CD4-positive, alpha-beta T cell treated with Interleukin-1 beta for 1 hour (primary cell): ENCODE measurements at regions not wholly inside any gene's neighbourhood (a gene's known extent, or its start where the extent isn't known, plus 50 kb on each side); places are given as distances from the start of the nearest gene placed in this dataset.

Experiments used
- DNase-seq, 2 donors: peaks; one replicate each; pipeline ENCODE4 v3.0.0-alpha.2; 2020 to 2022

DNA sequence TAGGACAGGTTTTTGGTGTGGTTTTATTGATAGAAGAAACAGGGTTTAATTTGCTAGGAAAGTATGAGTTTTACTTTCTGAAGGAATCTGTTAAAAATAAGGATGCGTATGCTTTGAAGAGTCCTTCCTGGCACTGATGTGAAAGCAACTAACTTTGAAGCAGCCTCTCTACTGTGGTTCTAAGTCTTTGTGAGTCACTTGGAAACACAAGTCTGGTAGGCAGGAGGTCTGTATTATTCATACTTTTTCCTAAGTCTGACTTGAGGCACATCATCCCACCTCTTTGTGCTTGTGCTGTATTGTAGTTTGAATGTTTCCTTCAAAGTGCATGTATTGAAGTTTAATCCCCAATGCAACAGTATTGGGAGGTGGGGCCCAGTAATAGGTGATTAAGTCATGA is 129.0 kb downstream of the TAF11L14 start:
- DNase-seq: no peak

DNA sequence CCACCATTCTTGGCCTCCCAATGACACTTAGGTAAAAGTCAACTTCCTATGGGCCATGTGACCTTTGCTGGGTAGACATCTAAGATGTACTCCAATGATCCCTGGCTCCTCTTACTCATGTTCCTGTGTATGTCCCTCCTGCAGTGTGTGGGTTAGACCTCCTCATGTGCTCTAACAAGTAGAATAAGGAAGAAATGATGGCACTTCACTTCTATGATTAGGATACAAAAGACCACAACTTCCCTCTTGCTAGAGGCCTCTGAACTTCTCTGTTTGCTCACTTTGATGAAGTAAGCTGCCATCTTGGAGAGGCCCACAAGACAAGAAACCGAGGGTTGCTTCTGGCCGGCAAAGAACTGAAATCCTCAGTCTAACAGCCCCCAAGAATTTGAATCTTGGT is 131.8 kb downstream of the TAF11L14 start:
- DNase-seq: no peak

- DNase-seq: no peak
Measured at GRCh38 chr5:17769277-17769676, 135.0 kb downstream of the TAF11L14 start.

- DNase-seq: no peak
Measured at GRCh38 chr5:17772232-17772631, 138.0 kb downstream of the TAF11L14 start.

- DNase-seq: no peak
Measured at GRCh38 chr5:17785774-17786173, 151.5 kb downstream of the TAF11L14 start.

- DNase-seq: no peak
Measured at GRCh38 chr5:17788351-17788750, 154.1 kb downstream of the TAF11L14 start.

DNA sequence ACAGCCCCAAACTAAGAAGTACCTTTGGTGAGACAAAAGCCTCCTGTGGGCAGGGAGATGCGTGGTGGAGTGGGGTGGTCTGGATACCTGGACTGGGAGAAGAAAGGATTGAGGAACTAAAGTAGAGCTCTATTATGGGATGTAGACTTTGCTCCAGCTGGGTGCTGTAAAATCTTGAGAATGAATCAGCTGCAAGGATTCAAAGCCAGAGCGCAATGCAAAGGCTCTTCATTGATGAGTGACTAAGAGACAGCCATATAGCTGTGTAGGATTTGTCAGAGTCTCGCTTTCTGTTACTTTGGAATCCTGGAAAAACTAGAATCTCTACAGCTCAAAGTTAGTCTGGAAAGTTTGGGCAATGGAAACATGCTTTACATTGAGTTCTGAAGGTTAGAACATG is 159.9 kb downstream of the TAF11L14 start:
- no peak for DNase-seq

DNA sequence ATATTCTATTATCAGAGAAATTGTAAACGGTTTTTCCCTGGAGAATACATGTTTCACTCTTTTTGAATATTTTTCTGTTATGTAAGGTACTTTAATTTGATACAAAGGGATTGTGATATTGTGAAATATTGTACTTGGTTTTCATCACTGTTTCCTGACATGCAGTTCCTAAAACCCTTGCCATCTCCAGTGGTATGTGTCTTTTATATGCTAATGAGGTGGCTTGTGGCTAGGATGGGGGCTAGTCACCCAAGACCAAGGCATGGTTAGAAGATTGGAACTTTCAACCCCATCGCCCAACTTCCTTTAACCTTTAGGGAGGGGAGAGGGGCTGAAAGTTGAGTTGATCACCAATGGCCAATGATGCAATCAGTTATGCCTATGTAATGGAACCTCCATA is 160.6 kb downstream of the TAF11L14 start:
- DNase-seq: no peak

- no peak for DNase-seq
Measured at GRCh38 chr5:17796142-17796541, 161.9 kb downstream of the TAF11L14 start.

DNA sequence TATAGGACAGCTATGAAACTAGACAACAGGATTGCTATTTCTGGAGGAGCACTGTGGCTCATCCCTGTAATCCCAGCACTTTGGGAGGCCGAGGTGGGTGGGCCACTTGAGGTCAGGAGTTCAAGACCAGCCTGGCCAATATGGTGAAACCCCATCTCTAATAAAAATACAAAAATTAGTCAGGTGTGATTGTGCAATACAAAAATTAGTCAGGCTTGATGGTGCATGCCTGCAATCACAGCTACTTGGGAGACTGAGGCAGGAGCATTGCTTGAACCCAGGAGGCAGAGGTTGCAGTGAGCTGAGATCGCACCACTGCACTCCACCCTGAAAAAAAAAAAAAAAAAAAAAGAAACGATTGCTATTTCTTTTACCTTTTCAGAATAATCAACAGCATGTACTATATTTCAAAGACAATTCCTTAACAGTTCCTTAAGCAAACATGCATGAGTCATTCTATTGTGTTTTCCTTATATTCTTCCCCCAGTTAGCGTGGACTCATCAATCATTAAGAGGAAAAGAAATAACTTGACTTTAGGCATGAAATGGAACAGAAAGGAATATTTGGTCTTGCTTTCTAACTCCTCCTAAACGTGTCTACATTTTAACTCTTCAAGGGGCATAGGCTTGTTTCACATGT is 162.6 kb downstream of the TAF11L14 start:
- DNase-seq: no peak

GRCh38 chr5:17799521-17799920 is 165.3 kb downstream of the TAF11L14 start:
- no peak for DNase-seq

DNA sequence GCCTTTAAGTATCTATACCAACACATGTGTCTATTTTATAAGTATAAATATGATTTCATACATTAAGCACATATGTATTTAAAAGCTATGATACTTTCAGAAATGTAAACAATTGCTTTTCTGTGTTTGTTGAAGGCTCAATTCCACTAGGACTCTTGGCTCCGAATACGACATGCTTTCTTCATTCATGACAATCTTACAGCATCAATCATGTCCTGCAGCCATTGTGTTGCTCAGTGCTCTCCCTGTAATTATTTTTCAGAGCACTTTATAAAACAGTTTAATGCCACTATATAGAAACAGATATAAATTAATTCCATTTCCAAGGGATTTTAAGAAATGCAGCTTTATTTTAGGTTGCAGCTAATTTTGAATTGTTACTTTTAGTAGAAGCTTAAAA is 167.3 kb downstream of the TAF11L14 start:
- DNase-seq: no peak

- no peak for DNase-seq
Measured at GRCh38 chr5:17802256-17802655, 168.0 kb downstream of the TAF11L14 start.

GRCh38 chr5:17803971-17804370 is 169.7 kb downstream of the TAF11L14 start:
- DNase-seq: no peak

- no peak for DNase-seq
Measured at GRCh38 chr5:17805227-17805825, 171.1 kb downstream of the TAF11L14 start.

GRCh38 chr5:17806818-17807468 is 172.7 kb downstream of the TAF11L14 start:
- no peak for DNase-seq

DNA sequence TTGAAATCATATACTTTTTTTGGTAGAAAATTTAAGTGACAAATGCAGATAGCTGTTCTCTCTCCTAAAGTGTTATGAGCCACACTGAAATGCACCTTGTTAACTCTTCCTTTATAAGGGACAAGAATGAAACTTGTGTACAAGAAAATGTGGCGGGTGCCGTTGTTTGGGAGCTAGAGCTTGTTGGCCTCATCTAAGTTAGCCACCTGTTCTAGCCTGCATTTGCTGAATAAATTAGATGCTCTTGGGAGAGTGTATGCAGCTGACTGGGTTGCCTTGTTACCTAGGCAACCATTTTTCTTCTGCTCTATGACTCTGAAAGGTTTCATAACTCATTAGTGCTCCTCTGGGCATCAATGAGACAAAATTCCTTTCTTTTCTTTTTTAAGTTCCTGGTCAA is 174.3 kb downstream of the TAF11L14 start:
- DNase-seq: no peak

GRCh38 chr5:17810734-17811133 is 176.5 kb downstream of the TAF11L14 start:
- no peak for DNase-seq

DNA sequence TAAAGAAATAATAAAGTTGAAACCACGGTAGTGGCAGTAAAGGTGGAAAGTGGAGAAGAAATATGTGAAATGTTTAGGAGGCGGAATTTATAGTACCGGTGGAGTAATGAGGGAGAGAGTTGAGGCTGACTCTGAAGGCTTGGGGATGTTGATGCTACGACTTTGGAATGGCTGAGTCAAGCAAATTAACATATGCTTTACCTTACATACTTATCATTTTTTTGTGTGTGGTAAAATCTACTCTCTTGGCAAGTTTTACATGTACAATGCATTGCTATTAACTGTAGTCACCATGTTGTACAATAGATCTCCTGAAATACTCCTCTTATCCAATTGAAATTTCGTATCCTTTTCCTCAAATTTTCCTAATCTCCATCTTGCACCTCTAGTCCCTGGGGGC is 179.0 kb downstream of the TAF11L14 start:
- no peak for DNase-seq

GRCh38 chr5:17816505-17816904 is 182.2 kb downstream of the TAF11L14 start:
- no peak for DNase-seq

DNA sequence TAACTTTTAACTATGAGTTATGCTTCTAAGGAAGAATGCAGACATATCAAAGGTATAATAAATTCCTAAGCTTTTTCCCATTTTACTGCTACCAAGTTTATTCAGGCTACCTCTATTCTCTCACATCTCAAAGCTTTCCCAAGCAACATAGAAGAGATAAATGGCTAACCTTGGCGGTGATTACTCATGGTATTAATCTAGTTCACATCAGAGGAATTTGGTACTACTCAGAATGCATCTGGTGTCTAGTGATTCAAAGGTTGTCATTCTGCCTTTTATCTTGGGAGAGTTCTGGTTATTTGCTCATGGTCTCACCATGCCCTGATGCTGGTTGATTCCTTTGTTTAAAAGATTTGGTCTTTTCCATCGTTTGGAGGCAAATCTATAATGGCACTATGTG is 182.7 kb downstream of the TAF11L14 start:
- no peak for DNase-seq

DNA sequence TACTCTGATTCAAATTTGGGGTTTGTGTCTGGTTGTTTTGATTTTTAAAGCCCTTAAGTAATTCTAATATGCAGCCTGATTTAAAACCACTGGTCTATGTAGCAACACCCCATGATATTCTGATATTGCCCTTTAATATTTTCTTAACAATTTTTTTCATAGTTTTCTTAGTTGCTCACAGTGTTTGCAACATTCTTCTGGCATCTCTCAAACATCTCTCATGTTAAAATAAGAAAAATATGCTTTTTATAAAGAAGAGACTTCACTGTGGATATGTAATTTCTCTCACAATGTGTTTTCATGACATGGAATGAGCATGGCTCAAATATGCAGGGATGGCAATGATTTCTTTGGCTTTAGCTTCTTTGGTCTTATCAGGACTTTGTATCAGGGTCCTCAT is 183.7 kb downstream of the TAF11L14 start:
- DNase-seq: no peak

DNA sequence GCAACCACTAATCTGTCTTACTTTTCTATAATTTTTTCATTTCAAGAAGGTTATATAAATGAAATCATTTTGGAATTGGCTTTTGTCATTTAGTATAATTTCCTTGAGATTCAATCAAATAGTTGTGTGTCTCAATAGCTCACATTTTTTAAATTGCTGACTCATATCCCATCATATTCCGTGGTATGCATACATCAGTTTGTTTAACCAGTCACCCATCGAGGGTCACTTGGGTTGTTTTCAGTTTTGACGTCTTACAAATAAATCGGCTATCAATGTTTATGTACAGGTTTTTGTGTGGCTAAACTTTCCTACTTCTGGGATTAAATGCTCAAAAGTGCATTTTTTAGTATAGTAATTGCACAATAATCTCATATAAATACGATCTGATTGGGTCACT is 185.5 kb downstream of the TAF11L14 start:
- DNase-seq: no peak

DNA sequence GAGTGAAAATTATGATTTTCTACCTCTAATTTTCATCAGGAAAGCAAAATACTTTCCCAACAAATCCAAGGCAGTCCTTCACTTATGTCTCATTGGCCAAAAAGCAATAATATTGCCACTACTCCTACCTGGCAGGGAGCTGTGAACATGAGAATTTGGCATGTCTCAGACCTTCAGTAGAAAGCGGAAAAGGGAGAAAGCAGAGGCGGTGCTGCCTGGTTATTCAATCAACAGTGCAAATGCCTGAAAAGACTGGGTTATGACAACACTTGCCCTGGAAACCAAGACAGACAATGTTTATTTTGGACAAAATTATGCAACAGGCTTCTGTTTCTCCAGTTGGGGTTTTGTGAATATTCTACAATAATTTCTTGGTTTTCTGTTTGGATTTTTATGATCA is 194.4 kb downstream of the TAF11L14 start:
- no peak for DNase-seq

GRCh38 chr5:17829456-17829855 is 195.2 kb downstream of the TAF11L14 start:
- no peak for DNase-seq
